Transverse colon (tissue), 3 donors: ENCODE measurements at regions not wholly inside any gene's neighbourhood (a gene's known extent, or its start where the extent isn't known, plus 50 kb on each side); places are given as distances from the start of the nearest gene placed in this dataset.

Experiments
- CTCF ChIP-seq, 5 experiments: fragments of 200-600 bp in 3 of 5; fragments of 450-650 bp in 2 of 5; sonication (generic) in 3 of 5; IDR thresholded peaks; 1 replicate in 2 of 5; 2 replicates in 3 of 5; pipeline ENCODE4 v1.5.1; 2016 to 2017; ENCODE audit warnings: antibody characterized with exemption in 5 of 5, inconsistent platforms in 3 of 5, mild to moderate bottlenecking in 2 of 5, moderate library complexity in 1 of 5
- EP300 ChIP-seq: sonication (generic); formaldehyde crosslinking; IDR thresholded peaks from one replicate; pipeline ENCODE4 v1.6.1; 2017; ENCODE audit warnings: antibody characterized with exemption, low read depth

GRCh38 chr12:132429946-132430643, 59.9 kb upstream of the FBRSL1 start:
- TF ChIP-seq CTCF (IDR thresholded peaks at IDR 0.05) = no peak
- TF ChIP-seq EP300 = no peak
